Keratinocyte (primary cell): ENCODE measurements at regions not wholly inside any gene's neighbourhood (a gene's known extent, or its start where the extent isn't known, plus 50 kb on each side); places are given as distances from the start of the nearest gene placed in this dataset.

Source experiments
- CTCF ChIP-seq, 3 experiments: IDR thresholded peaks in 1 of 3; conservative IDR thresholded peaks in 1 of 3; optimal IDR thresholded peaks in 1 of 3; 2 replicates in 2 of 3; 3 replicates in 1 of 3; pipeline versions ENCODE3 to v1.5.1; 2011; ENCODE audit warnings: low read length in 3 of 3, mild to moderate bottlenecking in 3 of 3, moderate library complexity in 2 of 3, control low read depth in 1 of 3, inconsistent platforms in 1 of 3; ENCODE audit not compliant: insufficient read depth in 2 of 3; ENCODE audit errors: extremely low read depth in 1 of 3
- EZH2 ChIP-seq: IDR thresholded peaks from one replicate; pipeline ENCODE4 v1.6.1; 2012; ENCODE audit warnings: inconsistent platforms, mild to moderate bottlenecking, low read length, moderate library complexity

- TF ChIP-seq CTCF (optimal IDR thresholded peaks at IDR 0.05 in 1 of 3, IDR thresholded peaks at IDR 0.05 in 1 of 3, conservative IDR thresholded peaks at IDR 0.05 in 1 of 3; ENCODE audit: extremely low read depth in 1 of 3, insufficient read depth in 2 of 3, low read length in 3 of 3) (no peak), EZH2 (no peak)
Measured at GRCh38 chr1:96978444-96978843, 256.9 kb downstream of the PTBP2 start.
